ENCODE measurements at regions not wholly inside any gene's neighbourhood (a gene's known extent, or its start where the extent isn't known, plus 50 kb on each side); places are given as distances from the start of the nearest gene placed in this dataset.

DNA sequence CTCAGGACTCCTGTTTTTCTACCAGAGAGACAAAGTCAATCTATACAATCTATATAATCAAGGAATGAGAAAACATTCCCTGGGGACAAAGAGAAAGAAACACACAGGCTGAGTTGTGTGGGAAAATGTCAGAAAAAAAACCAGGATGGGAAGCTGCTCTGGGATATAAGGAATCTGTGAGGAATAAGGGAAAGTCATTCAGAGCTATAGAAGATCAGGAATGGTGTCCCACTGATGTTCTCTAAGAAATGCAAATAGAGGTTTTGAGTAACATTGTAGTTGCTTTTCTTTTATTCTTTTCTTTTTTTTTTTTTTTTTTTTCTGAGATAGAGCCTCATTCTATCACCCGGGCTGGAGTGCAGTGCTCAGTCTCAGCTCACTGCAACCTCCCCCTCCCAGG is 605.9 kb upstream of the KLF4 start:
- TF ChIP-seq, protein P1, sequence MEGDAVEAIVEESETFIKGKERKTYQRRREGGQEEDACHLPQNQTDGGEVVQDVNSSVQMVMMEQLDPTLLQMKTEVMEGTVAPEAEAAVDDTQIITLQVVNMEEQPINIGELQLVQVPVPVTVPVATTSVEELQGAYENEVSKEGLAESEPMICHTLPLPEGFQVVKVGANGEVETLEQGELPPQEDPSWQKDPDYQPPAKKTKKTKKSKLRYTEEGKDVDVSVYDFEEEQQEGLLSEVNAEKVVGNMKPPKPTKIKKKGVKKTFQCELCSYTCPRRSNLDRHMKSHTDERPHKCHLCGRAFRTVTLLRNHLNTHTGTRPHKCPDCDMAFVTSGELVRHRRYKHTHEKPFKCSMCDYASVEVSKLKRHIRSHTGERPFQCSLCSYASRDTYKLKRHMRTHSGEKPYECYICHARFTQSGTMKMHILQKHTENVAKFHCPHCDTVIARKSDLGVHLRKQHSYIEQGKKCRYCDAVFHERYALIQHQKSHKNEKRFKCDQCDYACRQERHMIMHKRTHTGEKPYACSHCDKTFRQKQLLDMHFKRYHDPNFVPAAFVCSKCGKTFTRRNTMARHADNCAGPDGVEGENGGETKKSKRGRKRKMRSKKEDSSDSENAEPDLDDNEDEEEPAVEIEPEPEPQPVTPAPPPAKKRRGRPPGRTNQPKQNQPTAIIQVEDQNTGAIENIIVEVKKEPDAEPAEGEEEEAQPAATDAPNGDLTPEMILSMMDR (conservative IDR thresholded peaks at IDR 0.05; ENCODE audit: low read length), result no peak
- no peak for TF ChIP-seq EZH2phosphoT487 (IDR thresholded peaks at IDR 0.05; ENCODE audit: borderline replicate concordance)

Measured in Loucy (cell line).